Stimulated activated naive CD8-positive, alpha-beta T cell treated with anti-CD3 and anti-CD28 coated beads, Interleukin-15, Interleukin-2, amounts not matched to agents 100 ng/mL and 50 ng/mL, for 24 hours (primary cell): ENCODE measurements at regions not wholly inside any gene's neighbourhood (a gene's known extent, or its start where the extent isn't known, plus 50 kb on each side); places are given as distances from the start of the nearest gene placed in this dataset.

Source experiments
- H3K27ac Mint-ChIP-seq: one replicate; pipeline ENCODE4 v1.8.0; 2021; ENCODE audit warnings: mild to moderate bottlenecking, mixed read lengths
- H3K27me3 Mint-ChIP-seq: one replicate; pipeline ENCODE4 v1.8.0; 2021; ENCODE audit warnings: mixed read lengths
- H3K36me3 Mint-ChIP-seq: one replicate; pipeline ENCODE4 v1.8.0; 2021; ENCODE audit warnings: low read depth, mixed read lengths
- H3K4me1 Mint-ChIP-seq: one replicate; pipeline ENCODE4 v1.8.0; 2021; ENCODE audit warnings: low read depth, mixed read lengths
- H3K4me3 Mint-ChIP-seq: one replicate; pipeline ENCODE4 v1.8.0; 2021; ENCODE audit warnings: mild to moderate bottlenecking, mixed read lengths
- H3K9me3 Mint-ChIP-seq: one replicate; pipeline ENCODE4 v1.8.0; 2021; ENCODE audit warnings: mixed read lengths

GRCh38 chr6:14724549-14724948 lies 521.3 kb upstream of the JARID2 start:
- H3K36me3 Mint-ChIP-seq, result peaks cover 9% of the 10 kb centered on the region
- H3K4me1 Mint-ChIP-seq, result peaks cover 77% of the 10 kb centered on the region
- no peaks in the 10 kb centered on the region for H3K27me3 Mint-ChIP-seq
- no peak overlapping the region for H3K4me3 Mint-ChIP-seq
- H3K9me3 Mint-ChIP-seq, result peaks cover 11% of the 10 kb centered on the region
- no peak overlapping the region for H3K27ac Mint-ChIP-seq

GRCh38 chr6:14726816-14727493 lies 518.9 kb upstream of the JARID2 start:
- Mint-ChIP-seq H3K27me3 (no peaks in the 10 kb centered on the region), H3K4me1 (peaks cover 77% of the 10 kb centered on the region), H3K36me3 (peaks cover 25% of the 10 kb centered on the region), H3K27ac (no peak overlapping the region), H3K4me3 (no peak overlapping the region), H3K9me3 (peaks cover 11% of the 10 kb centered on the region)

- Mint-ChIP-seq H3K4me1 (peaks cover 77% of the 10 kb centered on the region), H3K27ac (peak overlapping the region; percentile 100), H3K4me3 (peak overlapping the region; percentile 2), H3K9me3 (peaks cover 11% of the 10 kb centered on the region), H3K36me3 (peaks cover 25% of the 10 kb centered on the region), H3K27me3 (no peaks in the 10 kb centered on the region)
These were observed 518.1 kb upstream of the JARID2 start for GRCh38 chr6:14727494-14728395.

GRCh38 chr6:14728396-14729024 lies 517.4 kb upstream of the JARID2 start:
- H3K4me3 Mint-ChIP-seq, result peak overlapping the region; percentile 32
- H3K27ac Mint-ChIP-seq, result peak overlapping the region; percentile 100
- H3K36me3 Mint-ChIP-seq, result peaks cover 22% of the 10 kb centered on the region
- peaks cover 77% of the 10 kb centered on the region for H3K4me1 Mint-ChIP-seq
- peaks cover 8% of the 10 kb centered on the region for H3K9me3 Mint-ChIP-seq
- H3K27me3 Mint-ChIP-seq, result no peaks in the 10 kb centered on the region

- Mint-ChIP-seq H3K27me3 (no peaks in the 10 kb centered on the region), H3K9me3 (peaks cover 7% of the 10 kb centered on the region), H3K4me3 (peak overlapping the region; percentile 32), H3K36me3 (peaks cover 16% of the 10 kb centered on the region), H3K27ac (peak overlapping the region; percentile 100), H3K4me1 (peaks cover 81% of the 10 kb centered on the region)
These were observed 516.6 kb upstream of the JARID2 start for GRCh38 chr6:14729129-14729871.

GRCh38 chr6:14730654-14731053 lies 515.2 kb upstream of the JARID2 start:
- Mint-ChIP-seq H3K36me3 (peaks cover 16% of the 10 kb centered on the region), H3K27ac (peak overlapping the region; percentile 100), H3K9me3 (peaks cover 7% of the 10 kb centered on the region), H3K27me3 (no peaks in the 10 kb centered on the region), H3K4me1 (peaks cover 91% of the 10 kb centered on the region), H3K4me3 (no peak overlapping the region)

DNA sequence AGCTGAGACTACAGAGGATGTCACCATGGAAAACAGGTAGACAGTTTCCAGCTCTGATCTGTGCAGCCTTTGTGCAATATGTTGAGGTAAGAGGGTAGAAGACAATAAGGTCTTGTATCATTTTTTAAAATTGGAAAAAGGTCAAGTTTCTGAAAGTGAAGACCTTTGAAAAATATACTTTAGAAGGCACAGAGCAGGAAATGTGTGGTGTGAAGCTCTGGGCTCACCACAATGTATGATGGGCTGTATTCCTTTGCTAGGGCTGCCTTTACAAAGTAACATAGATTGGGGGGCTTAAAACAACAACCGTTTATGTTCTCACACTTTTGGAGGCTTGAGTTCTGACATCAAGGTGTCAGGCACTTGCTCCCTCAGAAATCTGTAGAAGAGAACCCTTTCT lies 514.3 kb upstream of the JARID2 start:
- peak overlapping the region; percentile 100 for H3K27ac Mint-ChIP-seq
- H3K4me1 Mint-ChIP-seq, result peaks cover 100% of the 10 kb centered on the region
- H3K36me3 Mint-ChIP-seq, result peaks cover 16% of the 10 kb centered on the region
- no peaks in the 10 kb centered on the region for H3K27me3 Mint-ChIP-seq
- peaks cover 7% of the 10 kb centered on the region for H3K9me3 Mint-ChIP-seq
- peak overlapping the region; percentile 77 for H3K4me3 Mint-ChIP-seq

DNA sequence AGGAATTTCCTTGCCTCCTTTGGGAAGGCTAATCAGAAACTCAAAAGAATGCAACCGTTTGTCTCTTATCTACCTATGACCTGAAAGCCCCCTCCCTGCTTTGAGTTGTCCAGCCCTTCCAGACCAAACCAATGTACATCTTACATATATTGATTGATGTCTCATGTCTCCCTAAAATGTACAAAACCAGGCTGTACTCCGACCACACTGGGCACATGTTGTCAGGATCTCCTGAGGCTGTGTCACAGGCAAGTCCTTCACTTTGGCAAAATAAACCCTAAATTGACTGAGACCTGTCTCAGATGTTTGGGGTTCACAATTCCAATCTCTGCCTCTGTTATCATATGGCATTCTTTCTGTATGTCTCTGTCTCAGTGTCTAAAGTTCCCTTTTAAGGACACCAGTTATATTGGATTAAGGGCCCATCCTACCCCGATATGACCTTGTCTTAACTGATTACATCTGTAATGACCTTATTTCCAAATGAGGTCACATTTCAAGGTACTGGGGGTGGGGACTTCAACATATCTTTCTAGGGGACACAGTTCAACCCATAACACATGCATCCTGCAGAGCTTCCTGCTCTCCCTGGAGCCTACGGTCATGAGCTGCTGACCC lies 513.5 kb upstream of the JARID2 start:
- peak overlapping the region; percentile 77 for H3K4me3 Mint-ChIP-seq
- peaks cover 4% of the 10 kb centered on the region for H3K9me3 Mint-ChIP-seq
- peak overlapping the region; percentile 100 for H3K27ac Mint-ChIP-seq
- H3K27me3 Mint-ChIP-seq, result no peaks in the 10 kb centered on the region
- peaks cover 100% of the 10 kb centered on the region for H3K4me1 Mint-ChIP-seq
- H3K36me3 Mint-ChIP-seq, result peaks cover 16% of the 10 kb centered on the region

- H3K27ac Mint-ChIP-seq, result peak overlapping the region; percentile 100
- H3K36me3 Mint-ChIP-seq, result peaks cover 16% of the 10 kb centered on the region
- peak overlapping the region; percentile 77 for H3K4me3 Mint-ChIP-seq
- H3K4me1 Mint-ChIP-seq, result peaks cover 99% of the 10 kb centered on the region
- H3K27me3 Mint-ChIP-seq, result no peaks in the 10 kb centered on the region
- peaks cover 4% of the 10 kb centered on the region for H3K9me3 Mint-ChIP-seq
These were observed 512.8 kb upstream of the JARID2 start for GRCh38 chr6:14732844-14733757.

DNA sequence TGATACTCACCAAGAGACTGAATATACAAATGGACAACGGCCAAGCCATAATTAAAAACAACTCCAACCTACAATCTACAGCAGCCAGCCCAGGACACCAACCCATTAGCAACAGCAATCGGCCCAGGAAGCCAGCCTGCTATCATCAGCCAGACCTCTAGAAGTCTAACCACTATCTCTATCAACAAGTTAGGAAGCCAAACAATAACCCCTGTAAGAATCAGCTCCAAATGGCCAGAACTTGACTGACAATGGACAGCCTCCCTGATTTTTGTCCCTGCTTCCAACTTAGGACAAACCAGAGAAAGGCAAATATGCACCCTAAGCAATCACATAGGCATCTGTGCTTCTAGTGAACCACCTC lies 511.8 kb upstream of the JARID2 start:
- peak overlapping the region; percentile 77 for H3K4me3 Mint-ChIP-seq
- H3K36me3 Mint-ChIP-seq, result peaks cover 16% of the 10 kb centered on the region
- H3K27me3 Mint-ChIP-seq, result no peaks in the 10 kb centered on the region
- H3K9me3 Mint-ChIP-seq, result no peaks in the 10 kb centered on the region
- H3K27ac Mint-ChIP-seq, result peak overlapping the region; percentile 100
- peaks cover 99% of the 10 kb centered on the region for H3K4me1 Mint-ChIP-seq

DNA sequence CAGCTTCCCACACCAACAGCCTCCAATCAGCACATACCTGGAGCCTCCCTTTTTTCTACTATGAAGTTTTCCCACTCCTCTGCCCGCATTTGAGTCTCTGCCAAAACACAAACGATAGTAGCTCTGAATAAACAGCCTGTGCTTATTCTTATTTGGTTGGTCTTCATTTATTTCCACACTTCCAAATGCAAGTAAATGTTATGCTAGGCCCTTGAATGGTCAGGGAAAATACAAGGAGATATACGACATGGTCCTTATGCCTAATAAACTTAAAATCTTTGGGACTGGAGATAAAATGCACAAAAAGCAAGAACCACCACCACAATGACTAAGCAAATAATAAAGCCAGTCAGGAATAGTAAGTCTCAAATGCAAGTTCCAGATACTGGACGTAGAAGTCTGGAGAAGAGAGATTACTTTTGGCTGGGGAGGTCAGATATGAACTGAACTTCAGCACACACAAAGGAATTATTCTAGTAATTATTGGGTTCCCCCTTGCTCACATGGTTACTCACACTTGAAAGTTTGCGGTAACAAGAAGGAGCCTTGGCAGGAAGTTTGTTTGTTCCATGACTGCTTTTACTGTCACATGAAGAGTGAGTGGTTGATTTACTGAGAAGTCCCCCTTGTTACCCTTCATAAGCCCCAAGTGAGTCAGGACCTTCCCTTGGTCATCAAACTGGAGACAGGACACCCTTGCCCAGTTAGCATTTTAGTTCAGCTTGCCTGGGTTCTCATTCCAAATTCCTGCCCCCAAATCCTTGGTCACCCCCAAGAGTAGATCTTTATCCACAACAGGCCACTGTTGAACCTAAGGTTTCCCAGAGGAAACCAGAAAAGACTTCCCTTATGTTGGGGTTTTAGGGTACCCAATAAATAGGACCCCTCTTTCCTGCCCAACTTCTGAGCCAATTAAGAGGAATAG lies 511.2 kb upstream of the JARID2 start:
- Mint-ChIP-seq H3K4me3 (peak overlapping the region; percentile 77), H3K27me3 (no peaks in the 10 kb centered on the region), H3K4me1 (peaks cover 99% of the 10 kb centered on the region), H3K27ac (peak overlapping the region; percentile 100), H3K9me3 (peaks cover 4% of the 10 kb centered on the region), H3K36me3 (peaks cover 19% of the 10 kb centered on the region)

DNA sequence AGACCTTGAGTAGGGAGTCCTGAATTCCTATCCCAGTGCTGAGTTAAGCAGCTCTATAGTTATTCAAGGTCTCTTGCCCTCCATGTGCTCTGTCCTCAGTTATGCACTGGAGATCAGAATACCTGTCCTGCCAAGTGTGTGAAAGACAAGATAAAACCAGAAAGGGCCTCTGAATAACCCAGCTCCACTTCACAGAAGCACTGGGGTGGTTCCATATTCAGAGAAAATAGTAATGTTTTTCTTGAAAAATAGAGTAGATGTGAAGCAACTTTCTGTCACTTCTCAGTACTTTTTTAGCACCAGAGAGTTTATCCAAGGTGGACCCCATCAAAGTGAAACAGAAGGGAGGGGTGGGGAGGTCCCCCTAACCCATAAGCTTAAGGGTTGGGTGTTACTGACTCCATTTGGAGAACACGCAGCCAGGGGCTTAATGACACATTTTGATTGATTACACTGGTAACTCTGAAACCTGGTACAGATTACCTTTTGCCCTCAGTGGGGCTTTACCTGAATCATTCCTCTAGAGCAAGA lies 509.8 kb upstream of the JARID2 start:
- Mint-ChIP-seq H3K36me3 (peaks cover 17% of the 10 kb centered on the region), H3K4me1 (peaks cover 96% of the 10 kb centered on the region), H3K27me3 (no peaks in the 10 kb centered on the region), H3K4me3 (no peak overlapping the region), H3K27ac (peak overlapping the region; percentile 100), H3K9me3 (peaks cover 12% of the 10 kb centered on the region)
